ENCODE measurements at regions not wholly inside any gene's neighbourhood (a gene's known extent, or its start where the extent isn't known, plus 50 kb on each side); places are given as distances from the start of the nearest gene placed in this dataset.

GRCh38 chrX:13266641-13267345, 53.1 kb downstream of the ATXN3L start:
- DNase-seq, result no peak

GRCh38 chrX:13265549-13266132, 54.2 kb downstream of the ATXN3L start:
- no peak for DNase-seq

GRCh38 chrX:13265111-13265510, 54.7 kb downstream of the ATXN3L start:
- no peak for DNase-seq

- DNase-seq, result no peak
Measured at GRCh38 chrX:13263560-13264251, 56.1 kb downstream of the ATXN3L start.

- no peak for DNase-seq
Measured at GRCh38 chrX:13261348-13261747, 58.5 kb downstream of the ATXN3L start.

GRCh38 chrX:13260598-13260997, 59.3 kb downstream of the ATXN3L start:
- no peak for DNase-seq

GRCh38 chrX:13258725-13259124, 61.1 kb downstream of the ATXN3L start:
- no peak for DNase-seq

- no peak for DNase-seq
Measured at GRCh38 chrX:13258052-13258444, 61.8 kb downstream of the ATXN3L start.

GRCh38 chrX:13257223-13258051, 62.4 kb downstream of the ATXN3L start:
- DNase-seq, result no peak

- DNase-seq, result no peak
Measured at GRCh38 chrX:13256603-13257002, 63.2 kb downstream of the ATXN3L start.

- no peak for DNase-seq
Measured at GRCh38 chrX:13254870-13255269, 65.0 kb downstream of the ATXN3L start.

- no peak for DNase-seq
Measured at GRCh38 chrX:13254076-13254785, 65.6 kb downstream of the ATXN3L start.

- no peak for DNase-seq
Measured at GRCh38 chrX:13253223-13253622, 66.6 kb downstream of the ATXN3L start.

- no peak for DNase-seq
Measured at GRCh38 chrX:13252726-13253125, 67.1 kb downstream of the ATXN3L start.

- DNase-seq, result peak in 1 of 2 donors; percentile 15
Measured at GRCh38 chrX:13250826-13251580, 68.8 kb downstream of the ATXN3L start.

- DNase-seq, result no peak
Measured at GRCh38 chrX:13248867-13249486, 70.9 kb downstream of the ATXN3L start.

GRCh38 chrX:13239272-13239671, 80.6 kb downstream of the ATXN3L start:
- no peak for DNase-seq

GRCh38 chrX:13235930-13236329, 83.9 kb downstream of the ATXN3L start:
- DNase-seq, result peak in 1 of 2 donors; percentile 67

GRCh38 chrX:13232484-13232883, 87.4 kb downstream of the ATXN3L start:
- no peak for DNase-seq

- DNase-seq, result no peak
Measured at GRCh38 chrX:13226214-13226613, 93.6 kb downstream of the ATXN3L start.

- no peak for DNase-seq
Measured at GRCh38 chrX:13223868-13224567, 95.8 kb downstream of the ATXN3L start.
